B cell (primary cell): ENCODE measurements at regions not wholly inside any gene's neighbourhood (a gene's known extent, or its start where the extent isn't known, plus 50 kb on each side); places are given as distances from the start of the nearest gene placed in this dataset.

Experiments used
- ATAC-seq: fragments of 200-7000 bp; cut with Tn5 transposase; one replicate; pipeline ENCODE4 v1.10.0; 2021; ENCODE audit warnings: low read depth, mild to moderate bottlenecking, moderate number of reproducible peaks, moderate library complexity
- CTCF ChIA-PET: fragments of 350-600 bp; sonication (Branson Sonifier 250); formaldehyde crosslinking; loops from one replicate; lab custom pipeline; 2021; ENCODE audit warnings: antibody characterized with exemption, inconsistent platforms; lab: Charles Lee
- POLR2A ChIA-PET: fragments of 350-600 bp; sonication (Branson Sonifier 250); formaldehyde crosslinking; loops from one replicate; lab custom pipeline; 2021; ENCODE audit warnings: antibody characterized with exemption; lab: Charles Lee
- DNase-seq: peaks from one replicate; pipeline ENCODE4 v3.0.0; 2013
- H2AFZ ChIP-seq: 2 replicates; pipeline ENCODE4 v1.6.1; 2012; ENCODE audit warnings: mild to moderate bottlenecking, low read depth, low read length; ENCODE audit not compliant: insufficient read depth, poor library complexity, severe bottlenecking
- H3K27ac ChIP-seq, 2 donors: 1 replicate in 1 of 2; 2 replicates in 1 of 2; pipeline ENCODE4 v1.5.1; 2012 to 2013; ENCODE audit warnings: low read length in 2 of 2, mild to moderate bottlenecking in 2 of 2, moderate library complexity in 1 of 2
- H3K27me3 ChIP-seq, 4 experiments: fragments of 200-600 bp in 1 of 4; sonication (generic) in 1 of 4; replicated peaks in 1 of 4; 1 replicate in 2 of 4; 2 replicates in 2 of 4; pipeline versions ENCODE4 v1.6.1 to v1.7.0; 2013 to 2016; ENCODE audit warnings: low read length in 3 of 4, mild to moderate bottlenecking in 2 of 4, mixed read lengths in 1 of 4, moderate library complexity in 1 of 4; ENCODE audit not compliant: insufficient read depth in 4 of 4, control insufficient read depth in 3 of 4; ENCODE audit errors: control extremely low read depth in 1 of 4
- H3K36me3 ChIP-seq, 2 experiments: replicated peaks in 1 of 2; 1 replicate in 1 of 2; 2 replicates in 1 of 2; pipeline versions ENCODE4 v1.6.1 to v1.7.1; 2013; ENCODE audit warnings: low read length in 1 of 2; ENCODE audit not compliant: insufficient read depth in 2 of 2, control insufficient read depth in 1 of 2; ENCODE audit errors: control extremely low read depth in 1 of 2, extremely low read depth in 1 of 2
- H3K4me1 ChIP-seq, 2 donors: fragments of 200-600 bp in 1 of 2; sonication (generic) in 1 of 2; 1 replicate in 1 of 2; 2 replicates in 1 of 2; pipeline versions ENCODE4 v1.5.1 to v1.6.1; 2013 to 2017; ENCODE audit warnings: low read length in 2 of 2; ENCODE audit not compliant: control insufficient read depth in 2 of 2, insufficient read depth in 2 of 2
- H3K4me2 ChIP-seq: replicated peaks from 2 replicates; pipeline ENCODE3; 2012; ENCODE audit warnings: mild to moderate bottlenecking, low read depth, low read length; ENCODE audit not compliant: poor library complexity, severe bottlenecking
- H3K4me3 ChIP-seq, 5 experiments: fragments of 200-600 bp in 1 of 5; sonication (generic) in 1 of 5; 1 replicate in 3 of 5; 2 replicates in 2 of 5; pipeline versions ENCODE4 v1.5.1 to v1.7.0; 2011 to 2016; ENCODE audit warnings: low read length in 4 of 5, mild to moderate bottlenecking in 4 of 5, low read depth in 2 of 5, control low read depth in 1 of 5, moderate library complexity in 1 of 5; ENCODE audit not compliant: insufficient read depth in 1 of 5; ENCODE audit errors: control extremely low read depth in 1 of 5, extremely low read depth in 1 of 5
- H3K79me2 ChIP-seq: fragments of 200-600 bp; sonication (generic); one replicate; pipeline ENCODE4 v1.6.0; 2016; ENCODE audit warnings: low read length; ENCODE audit not compliant: control insufficient read depth, insufficient read depth
- H3K9ac ChIP-seq: fragments of 200-600 bp; sonication (generic); 2 replicates; pipeline ENCODE4 v1.6.1; 2017; ENCODE audit warnings: mild to moderate bottlenecking, low read length, moderate library complexity
- H3K9me3 ChIP-seq, 3 donors: one replicate each; pipeline versions ENCODE4 v1.6.1 to v1.7.1; 2013; ENCODE audit warnings: low read length in 2 of 3; ENCODE audit not compliant: control insufficient read depth in 2 of 3, insufficient read depth in 1 of 3; ENCODE audit errors: control extremely low read depth in 1 of 3
- H4K20me1 ChIP-seq: 2 replicates; pipeline ENCODE4 v1.6.0; 2012; ENCODE audit warnings: mild to moderate bottlenecking, low read length; ENCODE audit not compliant: insufficient read depth, control insufficient read depth, poor library complexity, severe bottlenecking
- H3K27ac Mint-ChIP-seq: one replicate; pipeline ENCODE4 v1.8.0; 2021; ENCODE audit warnings: mixed read lengths
- H3K27me3 Mint-ChIP-seq: one replicate; pipeline ENCODE4 v1.8.0; 2021; ENCODE audit warnings: mixed read lengths
- H3K4me1 Mint-ChIP-seq: one replicate; pipeline ENCODE4 v1.8.0; 2021; ENCODE audit warnings: mixed read lengths
- H3K4me3 Mint-ChIP-seq: one replicate; pipeline ENCODE4 v1.8.0; 2021; ENCODE audit warnings: mixed read lengths
- H3K9me3 Mint-ChIP-seq: one replicate; pipeline ENCODE4 v1.8.0; 2022; ENCODE audit warnings: mixed read lengths; ENCODE audit not compliant: insufficient read depth
- CTCF ChIP-seq: fragments of 200-600 bp; IDR thresholded peaks from one replicate; pipeline ENCODE4 v1.8.0; 2022; ENCODE audit warnings: antibody characterized with exemption, mild to moderate bottlenecking
- EZH2 ChIP-seq: IDR thresholded peaks from 2 replicates; pipeline ENCODE4 v1.6.1; 2012; ENCODE audit warnings: borderline replicate concordance, low read depth, mild to moderate bottlenecking, moderate library complexity, low read length; ENCODE audit not compliant: insufficient read depth, poor library complexity, severe bottlenecking
- WGBS: methylation state at CpG from one replicate; pipeline ENCODE4 v1.1.5; 2013; ENCODE audit warnings: missing lambda C conversion rate; ENCODE audit not compliant: insufficient coverage; 5-methylcytosine and 5-hydroxymethylcytosine counted together
- intact Hi-C: fragments of 100-400 bp; cut with micrococcal nuclease; formaldehyde crosslinking; loops from one replicate; pipeline ENCODE4 v1.10.0; 2022

- no peaks in the 10 kb centered on the region for H3K9me3 Mint-ChIP-seq
These were observed 293.3 kb upstream of the MKI67 start for GRCh38 chr10:128419466-128420019.

GRCh38 chr10:128420623-128421022, 294.4 kb upstream of the MKI67 start:
- ChIA-PET POLR2A (no interaction called here), CTCF (no interaction called here)
- no peaks in the 10 kb centered on the region for H3K27me3 Mint-ChIP-seq
- H3K9me3 ChIP-seq = no peaks in the 10 kb centered on the region
- 100% methylated on average over 1 of the region's 3 CpGs for WGBS
- no peak for DNase-seq
- H3K27ac Mint-ChIP-seq = no peak overlapping the region
- no peaks in the 10 kb centered on the region for H3K36me3 ChIP-seq
- no peaks in the 10 kb centered on the region for H3K4me1 Mint-ChIP-seq
- no peaks in the 10 kb centered on the region for H4K20me1 ChIP-seq
- H3K4me3 Mint-ChIP-seq = no peak overlapping the region
- H3K27ac ChIP-seq = no peak overlapping the region
- no peak for TF ChIP-seq EZH2
- H3K9ac ChIP-seq = no peak overlapping the region
- H3K27me3 ChIP-seq = no peaks in the 10 kb centered on the region
- no peak overlapping the region for H3K4me2 ChIP-seq
- no peaks in the 10 kb centered on the region for H3K9me3 Mint-ChIP-seq
- intact Hi-C loops = no loop called here
- no peak for ATAC-seq
- no peak overlapping the region for H3K4me3 ChIP-seq
- no peak overlapping the region for H2AFZ ChIP-seq
- no peaks in the 10 kb centered on the region for H3K79me2 ChIP-seq
- no peaks in the 10 kb centered on the region for H3K4me1 ChIP-seq

More at GRCh38 chr10:128419466-128420019, 293.3 kb upstream of the MKI67 start:
- Histone ChIP-seq H3K4me1 (no peaks in the 10 kb centered on the region), H3K27ac (no peak overlapping the region), H3K36me3 (no peaks in the 10 kb centered on the region), H3K27me3 (no peaks in the 10 kb centered on the region), H2AFZ (no peak overlapping the region), H3K9ac (no peak overlapping the region), H3K9me3 (no peaks in the 10 kb centered on the region), H3K4me2 (no peak overlapping the region), H3K4me3 (no peak overlapping the region), H3K79me2 (no peaks in the 10 kb centered on the region), H4K20me1 (no peaks in the 10 kb centered on the region)
- no peak overlapping the region for H3K27ac Mint-ChIP-seq
- no peaks in the 10 kb centered on the region for H3K4me1 Mint-ChIP-seq
- no peak overlapping the region for H3K4me3 Mint-ChIP-seq
- ChIA-PET POLR2A (no interaction called here), CTCF (no interaction called here)
- ATAC-seq (no peak), DNase-seq (no peak)
- WGBS = 90% methylated on average over 2 of the region's 4 CpGs
- TF ChIP-seq CTCF = no peak
- TF ChIP-seq EZH2 = no peak
- H3K27me3 Mint-ChIP-seq = no peaks in the 10 kb centered on the region
- intact Hi-C loops = no loop called here
